ENCODE measurements at regions not wholly inside any gene's neighbourhood (a gene's known extent, or its start where the extent isn't known, plus 50 kb on each side); places are given as distances from the start of the nearest gene placed in this dataset.

GRCh38 chr5:101976933-101977332, 319.2 kb downstream of the SLCO4C1 start:
- TF ChIP-seq, protein P1, sequence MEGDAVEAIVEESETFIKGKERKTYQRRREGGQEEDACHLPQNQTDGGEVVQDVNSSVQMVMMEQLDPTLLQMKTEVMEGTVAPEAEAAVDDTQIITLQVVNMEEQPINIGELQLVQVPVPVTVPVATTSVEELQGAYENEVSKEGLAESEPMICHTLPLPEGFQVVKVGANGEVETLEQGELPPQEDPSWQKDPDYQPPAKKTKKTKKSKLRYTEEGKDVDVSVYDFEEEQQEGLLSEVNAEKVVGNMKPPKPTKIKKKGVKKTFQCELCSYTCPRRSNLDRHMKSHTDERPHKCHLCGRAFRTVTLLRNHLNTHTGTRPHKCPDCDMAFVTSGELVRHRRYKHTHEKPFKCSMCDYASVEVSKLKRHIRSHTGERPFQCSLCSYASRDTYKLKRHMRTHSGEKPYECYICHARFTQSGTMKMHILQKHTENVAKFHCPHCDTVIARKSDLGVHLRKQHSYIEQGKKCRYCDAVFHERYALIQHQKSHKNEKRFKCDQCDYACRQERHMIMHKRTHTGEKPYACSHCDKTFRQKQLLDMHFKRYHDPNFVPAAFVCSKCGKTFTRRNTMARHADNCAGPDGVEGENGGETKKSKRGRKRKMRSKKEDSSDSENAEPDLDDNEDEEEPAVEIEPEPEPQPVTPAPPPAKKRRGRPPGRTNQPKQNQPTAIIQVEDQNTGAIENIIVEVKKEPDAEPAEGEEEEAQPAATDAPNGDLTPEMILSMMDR (IDR thresholded peaks at IDR 0.05): no peak
- TF ChIP-seq POLR2A (IDR thresholded peaks at IDR 0.05): no peak
